ENCODE measurements at regions not wholly inside any gene's neighbourhood (a gene's known extent, or its start where the extent isn't known, plus 50 kb on each side); places are given as distances from the start of the nearest gene placed in this dataset.

DNA sequence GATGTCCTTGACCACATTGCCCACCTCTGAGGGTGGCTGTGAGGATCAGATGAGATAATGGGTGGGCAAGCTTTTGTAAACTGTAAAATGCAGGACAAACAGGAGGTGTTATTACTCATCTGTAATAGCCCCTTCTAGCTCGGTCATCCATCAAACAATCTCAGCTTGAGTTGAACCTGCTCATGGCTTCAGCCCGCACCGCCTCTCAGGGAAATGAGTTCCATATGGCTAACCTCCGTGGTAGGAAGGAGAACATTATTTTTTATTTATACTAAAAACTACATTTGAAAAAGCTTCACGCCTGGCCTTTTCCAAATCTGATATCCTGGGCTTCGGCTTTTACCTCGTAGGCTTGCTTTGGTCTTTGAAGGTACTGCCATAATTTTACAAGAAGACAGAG, 116.2 kb upstream of the USP24 start:
- DNase-seq (ENCODE audit: extremely low read depth, insufficient read length) = no peak
- TF ChIP-seq CTCF (IDR thresholded peaks at IDR 0.05; ENCODE audit: insufficient read depth, low read length, poor library complexity, severe bottlenecking) = no peak
- H3K4me3 ChIP-seq (replicated peaks; ENCODE audit: low read depth, low read length) = no peak overlapping the region
- no peaks in the 10 kb centered on the region; the same call in 1 of the 2 replicates for H3K27me3 ChIP-seq (replicated peaks; ENCODE audit: control insufficient read depth, insufficient read depth, low read length)
- H3K36me3 ChIP-seq (ENCODE audit: control insufficient read depth, insufficient read depth, low read length) = no peaks in the 10 kb centered on the region

- no peak for DNase-seq (ENCODE audit: extremely low read depth, insufficient read length)
- TF ChIP-seq CTCF (IDR thresholded peaks at IDR 0.05; ENCODE audit: insufficient read depth, low read length, poor library complexity, severe bottlenecking) = no peak
- no peak overlapping the region for H3K4me3 ChIP-seq (replicated peaks; ENCODE audit: low read depth, low read length)
- H3K36me3 ChIP-seq (ENCODE audit: control insufficient read depth, insufficient read depth, low read length) = no peaks in the 10 kb centered on the region
- no peaks in the 10 kb centered on the region; the same call in 1 of the 2 replicates for H3K27me3 ChIP-seq (replicated peaks; ENCODE audit: control insufficient read depth, insufficient read depth, low read length)
Observed at GRCh38 chr1:55329808-55330432, 114.8 kb upstream of the USP24 start.

GRCh38 chr1:55329091-55329490, 113.9 kb upstream of the USP24 start:
- Histone ChIP-seq H3K27me3 (replicated peaks; ENCODE audit: control insufficient read depth, insufficient read depth, low read length) (no peaks in the 10 kb centered on the region; the same call in 1 of the 2 replicates), H3K4me3 (replicated peaks; ENCODE audit: low read depth, low read length) (no peak overlapping the region), H3K36me3 (ENCODE audit: control insufficient read depth, insufficient read depth, low read length) (no peaks in the 10 kb centered on the region)
- no peak for DNase-seq (ENCODE audit: extremely low read depth, insufficient read length)
- no peak for TF ChIP-seq CTCF (IDR thresholded peaks at IDR 0.05; ENCODE audit: insufficient read depth, low read length, poor library complexity, severe bottlenecking)

GRCh38 chr1:55326496-55327243, 111.5 kb upstream of the USP24 start:
- TF ChIP-seq CTCF (IDR thresholded peaks at IDR 0.05; ENCODE audit: insufficient read depth, low read length, poor library complexity, severe bottlenecking) = no peak
- Histone ChIP-seq H3K36me3 (ENCODE audit: control insufficient read depth, insufficient read depth, low read length) (no peaks in the 10 kb centered on the region), H3K4me3 (replicated peaks; ENCODE audit: low read depth, low read length) (no peak overlapping the region), H3K27me3 (replicated peaks; ENCODE audit: control insufficient read depth, insufficient read depth, low read length) (no peaks in the 10 kb centered on the region; the same call in 1 of the 2 replicates)
- DNase-seq (ENCODE audit: extremely low read depth, insufficient read length) = no peak

DNA sequence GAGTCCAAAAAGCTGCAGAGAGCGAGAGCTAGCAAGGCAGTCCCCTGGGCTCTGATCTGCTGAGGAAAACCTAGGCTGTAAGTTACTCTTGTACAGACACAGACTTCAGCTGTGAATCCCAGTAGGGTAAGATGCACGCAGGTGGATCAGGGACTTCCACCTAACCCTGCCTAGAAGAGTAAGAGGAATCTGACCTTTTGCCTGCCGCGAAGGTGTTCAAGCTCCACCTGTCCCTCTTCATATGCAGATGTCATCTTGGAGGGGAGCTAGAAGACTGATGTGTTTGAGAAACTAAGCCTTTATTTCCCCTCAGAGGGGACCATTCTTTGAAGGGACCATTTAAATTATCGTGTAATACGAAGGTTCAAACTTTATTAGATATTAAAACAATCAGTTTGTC, 108.6 kb upstream of the USP24 start:
- Histone ChIP-seq H3K4me3 (replicated peaks; ENCODE audit: low read depth, low read length) (no peak overlapping the region), H3K27me3 (replicated peaks; ENCODE audit: control insufficient read depth, insufficient read depth, low read length) (no peaks in the 10 kb centered on the region; the same call in 1 of the 2 replicates), H3K36me3 (ENCODE audit: control insufficient read depth, insufficient read depth, low read length) (no peaks in the 10 kb centered on the region)
- no peak for TF ChIP-seq CTCF (IDR thresholded peaks at IDR 0.05; ENCODE audit: insufficient read depth, low read length, poor library complexity, severe bottlenecking)
- no peak for DNase-seq (ENCODE audit: extremely low read depth, insufficient read length)

Data from GM06990 (cell line).